ENCODE measurements at regions not wholly inside any gene's neighbourhood (a gene's known extent, or its start where the extent isn't known, plus 50 kb on each side); places are given as distances from the start of the nearest gene placed in this dataset.

DNA sequence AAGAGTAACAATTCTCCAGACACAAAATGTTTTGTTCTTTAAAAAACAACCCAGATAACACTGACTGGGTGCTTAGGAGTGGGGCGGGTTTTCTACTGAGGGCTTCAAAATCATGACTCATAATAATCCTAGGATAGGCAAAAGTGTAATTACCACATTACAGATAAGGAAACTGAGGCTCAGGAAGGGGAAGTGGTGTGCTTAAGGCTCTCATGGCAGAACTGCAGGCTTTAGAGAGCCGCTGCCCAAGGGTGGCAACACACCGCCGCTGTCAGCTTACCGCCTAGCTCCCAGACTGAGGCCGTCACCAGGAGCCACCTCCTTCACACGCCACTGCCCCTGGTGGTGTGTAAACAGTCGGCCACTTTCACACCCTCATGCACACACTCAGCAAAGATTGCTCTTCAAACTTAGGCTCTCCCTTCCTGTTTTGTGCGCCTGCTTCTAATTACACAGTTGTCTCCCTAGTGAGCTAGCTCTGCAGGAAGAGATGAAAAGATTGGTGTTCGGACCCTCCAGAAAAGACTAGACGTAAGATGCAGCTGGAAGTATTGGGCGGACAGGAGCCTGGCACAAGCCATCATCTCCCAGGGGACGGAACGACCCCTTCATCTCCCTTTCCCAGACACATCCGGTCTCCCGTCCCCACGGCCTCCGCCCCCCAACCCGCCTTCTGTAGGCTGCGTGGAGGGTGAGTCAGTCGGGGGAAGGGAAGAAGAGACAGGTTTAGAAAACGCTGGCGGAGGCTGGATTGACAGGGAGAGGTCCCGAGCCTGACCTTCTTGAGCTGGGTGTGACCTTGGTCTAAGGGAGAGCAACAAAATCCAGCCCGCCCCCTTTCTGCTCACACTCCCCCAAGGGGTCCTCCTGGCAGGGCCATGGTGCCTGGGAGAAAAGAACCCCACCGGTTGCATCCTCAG, 162.7 kb downstream of the SYK start:
- TF ChIP-seq POLR2A (IDR thresholded peaks at IDR 0.05; ENCODE audit: low read length) (no peak), GATA1 (IDR thresholded peaks at IDR 0.05; ENCODE audit: low read depth, low read length) (no peak)
